HG03378 (cell line): ENCODE measurements at regions not wholly inside any gene's neighbourhood (a gene's known extent, or its start where the extent isn't known, plus 50 kb on each side); places are given as distances from the start of the nearest gene placed in this dataset.

Experiments
- ATAC-seq: cut with Tn5 transposase; IDR thresholded peaks from one replicate; pipeline ENCODE4 v1.9.1; 2021; ENCODE audit warnings: mild to moderate bottlenecking, moderate library complexity; ENCODE audit not compliant: unreplicated experiment

DNA sequence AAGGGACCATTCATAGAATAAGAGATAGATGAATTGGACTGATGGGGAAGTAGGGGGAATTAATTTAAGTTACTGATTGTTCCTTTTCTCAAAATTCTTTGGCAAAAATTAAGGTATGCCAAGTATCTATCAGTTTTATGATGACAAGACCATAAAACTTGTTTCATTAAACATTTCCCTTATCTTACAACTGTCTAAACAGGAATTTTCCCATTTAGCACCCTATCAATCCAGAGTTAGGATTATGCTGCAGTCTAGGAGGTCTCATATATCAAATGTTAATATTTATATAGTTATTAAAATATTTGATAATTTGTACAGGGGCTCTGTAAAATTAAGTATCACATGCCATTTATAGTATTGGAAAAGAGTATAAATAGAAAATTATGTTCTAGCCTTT is 51.5 kb upstream of the ARID1B start:
- no peak for ATAC-seq

GRCh38 chr6:156720691-156721685 is 56.2 kb upstream of the ARID1B start:
- ATAC-seq = peak; percentile 65

DNA sequence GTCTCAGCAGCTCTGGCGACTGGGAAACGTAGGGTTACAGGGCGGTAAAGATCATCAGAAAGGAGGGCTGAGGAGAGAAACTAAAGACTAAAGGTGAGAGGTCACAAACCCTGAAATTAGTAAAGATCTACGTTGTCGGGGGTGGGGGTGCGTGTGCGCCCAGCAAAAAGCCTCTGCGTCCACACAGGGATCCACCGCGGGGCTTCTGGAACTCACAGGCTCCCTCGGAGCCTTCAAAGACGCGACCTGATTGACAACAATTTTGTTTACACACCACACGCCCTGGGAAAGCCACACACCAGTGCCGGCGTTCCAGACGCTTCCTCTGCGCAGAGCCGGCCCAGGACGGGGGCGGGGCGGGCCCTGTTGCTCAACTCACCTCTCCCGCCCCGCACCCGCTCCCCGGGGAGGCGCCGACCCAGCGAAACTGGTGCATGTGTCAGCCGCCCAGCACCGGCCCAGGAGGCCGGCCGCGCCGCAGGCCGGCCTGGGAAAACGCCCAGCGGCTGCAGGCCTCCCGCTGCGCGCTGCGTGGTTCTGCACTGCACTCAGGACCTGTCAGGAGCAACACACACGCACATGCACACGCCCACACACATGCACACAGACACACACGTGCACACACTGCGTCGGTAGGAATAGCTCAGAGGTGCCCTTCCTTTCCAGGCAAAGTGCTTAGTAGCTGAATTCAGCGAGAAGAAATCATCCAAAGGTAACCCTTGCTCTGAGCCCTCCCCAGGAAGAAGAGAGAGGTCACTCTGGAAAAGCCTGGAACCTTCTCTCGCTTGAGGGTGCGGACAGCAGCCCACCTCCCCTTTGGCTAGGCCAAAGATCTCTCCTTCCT is 57.2 kb upstream of the ARID1B start:
- peak; percentile 61 for ATAC-seq

DNA sequence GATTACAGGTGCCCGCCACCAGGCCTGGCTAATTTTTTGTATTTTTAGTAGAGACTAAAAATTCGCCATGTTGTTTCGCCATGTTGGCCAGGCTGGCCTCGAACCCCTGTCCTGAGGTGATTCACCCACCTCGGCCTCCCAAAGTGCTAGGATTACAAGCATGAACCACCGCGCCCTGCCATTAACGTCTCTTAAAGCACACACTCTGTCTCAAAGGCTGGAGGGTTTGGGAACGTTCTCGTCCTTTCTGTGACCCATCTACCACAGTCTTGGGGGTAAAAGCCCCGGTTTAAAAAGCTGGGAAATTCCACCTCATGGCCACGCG is 57.8 kb upstream of the ARID1B start:
- no peak for ATAC-seq

DNA sequence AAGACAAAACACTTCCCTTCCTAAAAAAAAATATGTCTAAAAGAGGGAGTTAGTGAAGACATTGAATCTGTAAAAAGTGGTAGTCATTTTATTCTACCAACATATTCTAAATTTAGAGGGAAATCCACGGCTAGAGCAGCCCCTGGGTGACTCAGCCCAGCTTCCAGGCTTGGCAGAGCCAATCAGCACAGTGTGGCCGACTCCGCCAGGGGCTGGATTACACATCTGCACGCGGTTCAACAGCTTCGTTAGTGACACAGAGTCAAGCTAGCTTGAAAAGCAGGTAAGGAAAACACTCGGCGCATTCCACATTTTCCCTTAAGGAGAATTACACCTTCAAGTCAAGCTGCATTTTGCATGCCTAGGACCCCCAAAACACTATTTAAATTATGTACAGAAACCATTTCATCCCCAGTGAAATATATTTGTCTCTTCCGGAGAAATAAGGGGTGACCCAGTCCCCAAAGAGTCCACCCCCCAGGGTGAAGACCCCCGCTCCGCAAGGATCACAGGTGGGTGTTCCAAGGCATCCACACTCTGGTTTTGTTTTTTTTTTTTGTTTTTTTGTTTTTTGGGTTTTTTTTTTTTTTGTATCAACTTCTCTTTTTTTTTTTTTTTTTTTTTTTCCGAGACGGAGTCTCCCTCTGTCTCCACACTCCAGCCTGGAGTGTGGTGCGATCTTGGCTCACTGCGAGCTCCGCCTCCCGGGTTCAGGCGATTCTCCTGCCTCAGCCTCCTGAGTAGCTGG is 58.4 kb upstream of the ARID1B start:
- no peak for ATAC-seq

GRCh38 chr6:156717542-156717941 is 59.6 kb upstream of the ARID1B start:
- no peak for ATAC-seq

DNA sequence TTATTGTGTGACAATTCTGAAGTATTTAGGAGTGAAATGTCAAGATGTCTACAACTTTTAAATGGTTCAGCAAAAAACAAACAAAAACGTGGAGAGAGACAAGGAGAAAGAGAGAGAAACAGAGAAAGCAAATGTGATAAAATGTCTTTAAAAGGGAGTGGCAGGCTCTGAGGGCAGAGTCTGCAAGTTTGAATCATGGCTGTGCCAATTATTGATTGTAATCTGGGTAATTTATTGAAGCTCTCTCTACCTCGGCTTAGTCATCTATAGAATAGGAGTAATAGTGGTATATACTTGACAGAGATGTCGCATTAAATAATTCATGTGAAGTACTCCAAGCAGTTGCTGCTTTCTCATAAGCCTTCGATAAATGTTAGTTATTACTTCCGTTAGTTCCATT is 61.3 kb upstream of the ARID1B start:
- no peak for ATAC-seq

GRCh38 chr6:156713548-156713947 is 63.6 kb upstream of the ARID1B start:
- ATAC-seq = no peak

DNA sequence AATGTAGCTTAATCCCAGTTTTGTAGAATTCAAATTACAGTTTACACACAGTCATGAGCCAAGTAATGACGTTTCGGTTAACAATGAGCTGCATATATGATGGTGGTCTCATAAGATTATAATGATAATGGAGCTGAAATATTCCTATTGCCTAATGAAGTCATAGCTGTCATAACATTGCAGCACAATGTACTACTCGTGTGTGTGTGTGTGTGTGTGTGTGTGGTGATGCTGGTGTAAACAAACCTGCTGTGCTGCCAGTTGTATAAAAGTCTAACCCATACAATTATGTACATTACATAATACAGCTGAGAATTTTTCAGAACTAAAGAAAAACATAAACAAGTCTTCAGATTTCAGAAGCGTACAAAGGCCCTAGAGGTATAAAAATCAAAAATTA is 66.7 kb upstream of the ARID1B start:
- no peak for ATAC-seq

GRCh38 chr6:156707818-156708217 is 69.4 kb upstream of the ARID1B start:
- no peak for ATAC-seq

- no peak for ATAC-seq
Observed at GRCh38 chr6:156703719-156704118, 73.5 kb upstream of the ARID1B start.

- no peak for ATAC-seq
Observed at GRCh38 chr6:156701966-156702365, 75.2 kb upstream of the ARID1B start.

GRCh38 chr6:156700440-156701057 is 76.6 kb upstream of the ARID1B start:
- no peak for ATAC-seq

- ATAC-seq = no peak
Observed at GRCh38 chr6:156699935-156700334, 77.2 kb upstream of the ARID1B start.

DNA sequence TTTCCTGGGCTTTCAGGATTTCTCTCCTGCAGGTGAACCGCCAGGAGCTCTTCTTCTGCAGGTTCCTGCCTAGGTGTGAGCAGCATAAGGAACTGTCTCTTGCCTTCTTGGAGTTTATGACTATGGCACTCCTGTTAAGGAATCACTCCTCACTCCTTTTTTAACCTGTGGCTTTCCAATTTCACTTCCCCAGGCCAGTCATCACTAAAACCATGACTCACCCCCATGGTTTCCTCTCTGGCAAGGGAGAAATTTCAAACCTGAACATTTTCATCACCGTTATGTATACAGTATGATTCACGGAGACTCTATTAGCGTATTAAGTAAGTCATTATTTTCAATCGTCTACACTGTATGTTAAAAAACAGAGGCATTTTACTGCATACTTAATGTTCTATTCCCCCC is 78.2 kb upstream of the ARID1B start:
- ATAC-seq = peak; percentile 42

- ATAC-seq = peak; percentile 78
Observed at GRCh38 chr6:156698239-156699016, 78.8 kb upstream of the ARID1B start.

DNA sequence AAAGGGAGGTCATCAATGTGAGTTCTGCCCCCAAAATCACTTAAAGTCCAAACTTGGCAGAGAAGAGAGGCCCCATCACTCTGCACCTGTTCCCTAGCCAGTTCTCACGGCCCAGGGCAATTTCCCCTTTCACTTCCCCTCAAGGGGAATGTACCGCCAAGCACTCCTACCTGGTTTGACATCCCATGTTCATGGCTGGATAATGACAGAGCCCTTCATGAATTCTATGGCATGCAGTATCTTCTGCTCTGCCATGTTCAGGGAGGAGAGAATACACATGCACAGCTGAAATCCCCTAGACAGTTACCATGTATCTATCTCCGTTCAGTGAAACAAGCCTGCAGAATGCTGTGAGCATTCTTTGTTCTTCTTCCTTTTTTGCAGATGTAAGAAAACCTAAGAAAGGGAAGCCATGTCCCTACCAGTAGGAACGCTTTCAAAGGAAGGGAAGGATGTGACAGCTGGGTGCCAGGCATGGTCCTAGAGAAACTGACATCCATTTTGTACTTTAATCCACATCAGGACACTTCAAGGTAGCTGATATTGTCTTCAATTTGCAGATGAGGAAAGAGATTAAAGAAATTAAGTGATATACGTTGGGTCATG is 79.8 kb upstream of the ARID1B start:
- ATAC-seq = peak; percentile 28

GRCh38 chr6:156695742-156696141 is 81.4 kb upstream of the ARID1B start:
- ATAC-seq = no peak

DNA sequence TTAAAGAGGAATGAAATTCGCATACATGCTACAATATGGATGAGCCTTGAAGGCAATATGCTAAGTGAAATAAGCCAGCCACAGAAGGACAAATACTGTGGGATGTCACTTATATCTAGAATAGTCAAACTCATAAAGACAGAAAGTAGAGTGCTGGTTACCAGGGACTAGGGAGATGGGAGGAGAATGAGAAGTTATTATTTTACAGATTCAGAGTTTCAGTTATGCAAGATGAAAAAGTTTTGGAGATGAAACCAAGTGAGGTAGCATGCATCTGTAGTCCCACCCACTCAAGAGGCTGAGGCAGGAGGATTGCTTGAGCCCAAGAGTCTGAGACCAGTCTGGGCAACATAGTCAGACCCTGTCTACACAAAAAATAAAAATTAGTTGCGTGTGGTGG is 82.5 kb upstream of the ARID1B start:
- no peak for ATAC-seq

DNA sequence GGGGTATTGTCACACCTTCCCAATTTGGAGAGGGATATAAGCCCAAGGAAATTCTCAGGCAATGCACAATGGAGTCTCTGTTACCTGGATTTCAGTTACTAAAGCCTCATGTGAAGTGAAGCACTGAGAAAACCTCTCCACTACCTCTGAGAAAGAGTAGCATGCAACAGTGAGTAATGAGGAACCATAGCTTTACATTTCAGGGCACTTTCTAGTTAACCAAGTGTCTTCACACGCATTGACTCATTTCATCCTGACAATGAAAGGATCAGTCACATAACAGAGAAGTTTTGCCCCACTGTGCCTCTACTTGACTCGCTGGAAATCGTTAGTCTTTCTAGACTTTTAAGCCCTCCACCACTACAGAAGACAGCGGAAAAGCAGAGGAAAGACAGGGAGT is 86.2 kb upstream of the ARID1B start:
- ATAC-seq = peak; percentile 81
